ENCODE measurements at regions not wholly inside any gene's neighbourhood (a gene's known extent, or its start where the extent isn't known, plus 50 kb on each side); places are given as distances from the start of the nearest gene placed in this dataset.

GRCh38 chr6:104532462-104532861 is 327.3 kb downstream of the HACE1 start:
- TF ChIP-seq CTCF (IDR thresholded peaks at IDR 0.05; ENCODE audit: low read depth, low read length) = no peak
- no peak for TF ChIP-seq EZH2phosphoT487 (IDR thresholded peaks at IDR 0.05; ENCODE audit: low read depth)
- Histone ChIP-seq H2AFZ (ENCODE audit: low read depth, low read length) (no peak overlapping the region), H4K20me1 (ENCODE audit: insufficient read depth, low read length) (no peaks in the 10 kb centered on the region), H3K9me3 (ENCODE audit: insufficient read depth, low read length) (no peaks in the 10 kb centered on the region), H3K79me2 (ENCODE audit: low read length) (no peaks in the 10 kb centered on the region), H3K9ac (ENCODE audit: low read length) (no peak overlapping the region), H3K36me3 (replicated peaks; ENCODE audit: low read depth, low read length) (no peaks in the 10 kb centered on the region), H3K27me3 (ENCODE audit: low read depth, low read length) (no peaks in the 10 kb centered on the region), H3K27ac (ENCODE audit: low read length) (no peak overlapping the region), H3K4me3 (ENCODE audit: low read length) (no peak overlapping the region), H3K4me1 (ENCODE audit: low read length) (0 out of 2 replicates have a peak, but pooled peaks cover 3% of the 10 kb centered on the region), H3K4me2 (ENCODE audit: low read length) (no peak overlapping the region)

GRCh38 chr6:104531646-104532045 is 328.1 kb downstream of the HACE1 start:
- no peak overlapping the region for H3K4me3 ChIP-seq (ENCODE audit: low read length)
- H3K9me3 ChIP-seq (ENCODE audit: insufficient read depth, low read length) = no peaks in the 10 kb centered on the region
- H2AFZ ChIP-seq (ENCODE audit: low read depth, low read length) = no peak overlapping the region
- H3K4me2 ChIP-seq (ENCODE audit: low read length) = no peak overlapping the region
- 0 out of 2 replicates have a peak, but pooled peaks cover 3% of the 10 kb centered on the region for H3K4me1 ChIP-seq (ENCODE audit: low read length)
- no peaks in the 10 kb centered on the region for H3K27me3 ChIP-seq (ENCODE audit: low read depth, low read length)
- H3K79me2 ChIP-seq (ENCODE audit: low read length) = no peaks in the 10 kb centered on the region
- H3K9ac ChIP-seq (ENCODE audit: low read length) = no peak overlapping the region
- H3K36me3 ChIP-seq (replicated peaks; ENCODE audit: low read depth, low read length) = no peaks in the 10 kb centered on the region
- no peaks in the 10 kb centered on the region for H4K20me1 ChIP-seq (ENCODE audit: insufficient read depth, low read length)
- H3K27ac ChIP-seq (ENCODE audit: low read length) = no peak overlapping the region
- TF ChIP-seq CTCF (IDR thresholded peaks at IDR 0.05; ENCODE audit: low read depth, low read length) (no peak), EZH2phosphoT487 (IDR thresholded peaks at IDR 0.05; ENCODE audit: low read depth) (no peak)

- Histone ChIP-seq H3K4me2 (ENCODE audit: low read length) (no peak overlapping the region), H2AFZ (ENCODE audit: low read depth, low read length) (no peak overlapping the region), H3K4me1 (ENCODE audit: low read length) (0 out of 2 replicates have a peak, but pooled peaks cover 3% of the 10 kb centered on the region)
Measured at GRCh38 chr6:104527761-104528415, 331.8 kb downstream of the HACE1 start.

GRCh38 chr6:104527311-104527710 is 332.4 kb downstream of the HACE1 start:
- TF ChIP-seq CTCF (IDR thresholded peaks at IDR 0.05; ENCODE audit: low read depth, low read length) = no peak
- TF ChIP-seq EZH2phosphoT487 (IDR thresholded peaks at IDR 0.05; ENCODE audit: low read depth) = no peak
- Histone ChIP-seq H2AFZ (ENCODE audit: low read depth, low read length) (no peak overlapping the region), H3K36me3 (replicated peaks; ENCODE audit: low read depth, low read length) (no peaks in the 10 kb centered on the region), H3K27me3 (ENCODE audit: low read depth, low read length) (no peaks in the 10 kb centered on the region), H3K9ac (ENCODE audit: low read length) (no peak overlapping the region), H3K4me3 (ENCODE audit: low read length) (no peak overlapping the region), H3K9me3 (ENCODE audit: insufficient read depth, low read length) (no peaks in the 10 kb centered on the region), H3K79me2 (ENCODE audit: low read length) (no peaks in the 10 kb centered on the region), H3K27ac (ENCODE audit: low read length) (no peak overlapping the region), H3K4me2 (ENCODE audit: low read length) (no peak overlapping the region), H4K20me1 (ENCODE audit: insufficient read depth, low read length) (no peaks in the 10 kb centered on the region), H3K4me1 (ENCODE audit: low read length) (0 out of 2 replicates have a peak, but pooled peaks cover 3% of the 10 kb centered on the region)

More at GRCh38 chr6:104527761-104528415, 331.8 kb downstream of the HACE1 start:
- no peak overlapping the region for H3K4me3 ChIP-seq (ENCODE audit: low read length)
- no peaks in the 10 kb centered on the region for H3K9me3 ChIP-seq (ENCODE audit: insufficient read depth, low read length)
- H4K20me1 ChIP-seq (ENCODE audit: insufficient read depth, low read length) = no peaks in the 10 kb centered on the region
- H3K36me3 ChIP-seq (replicated peaks; ENCODE audit: low read depth, low read length) = no peaks in the 10 kb centered on the region
- H3K27me3 ChIP-seq (ENCODE audit: low read depth, low read length) = no peaks in the 10 kb centered on the region
- no peak overlapping the region for H3K27ac ChIP-seq (ENCODE audit: low read length)
- H3K9ac ChIP-seq (ENCODE audit: low read length) = no peak overlapping the region
- no peaks in the 10 kb centered on the region for H3K79me2 ChIP-seq (ENCODE audit: low read length)
- TF ChIP-seq EZH2phosphoT487 (IDR thresholded peaks at IDR 0.05; ENCODE audit: low read depth) (no peak), CTCF (IDR thresholded peaks at IDR 0.05; ENCODE audit: low read depth, low read length) (peak; percentile 31; the same call in 1 of the 2 replicates)
